ENCODE measurements at regions not wholly inside any gene's neighbourhood (a gene's known extent, or its start where the extent isn't known, plus 50 kb on each side); places are given as distances from the start of the nearest gene placed in this dataset.

GRCh38 chr6:79776076-79776475 is 144.9 kb downstream of the SH3BGRL2 start:
- no peak for TF ChIP-seq CTCF (IDR thresholded peaks at IDR 0.05)
- no peak for TF ChIP-seq POLR2A (IDR thresholded peaks at IDR 0.05)
